Stomach (tissue), 4 donors: ENCODE measurements at regions not wholly inside any gene's neighbourhood (a gene's known extent, or its start where the extent isn't known, plus 50 kb on each side); places are given as distances from the start of the nearest gene placed in this dataset.

ENCODE experiments used
- EP300 ChIP-seq: sonication (generic); formaldehyde crosslinking; IDR thresholded peaks from one replicate; pipeline ENCODE4 v1.6.1; 2017; ENCODE audit warnings: antibody characterized with exemption
- POLR2A ChIP-seq, 4 donors: fragments of 450-650 bp; IDR thresholded peaks; one replicate each; pipeline ENCODE4 v1.6.1; 2016; ENCODE audit warnings: antibody characterized with exemption in 4 of 4, control low read depth in 2 of 4, mild to moderate bottlenecking in 1 of 4, moderate library complexity in 1 of 4
- POLR2AphosphoS5 ChIP-seq, 3 donors: sonication (generic); formaldehyde crosslinking; IDR thresholded peaks; one replicate each; pipeline ENCODE4 v1.6.1; 2016; ENCODE audit warnings: antibody characterized with exemption in 3 of 3
- TF ChIP-seq, protein P1 (sequence below), 7 experiments: fragments of 450-650 bp in 4 of 7; fragments of 200-600 bp in 3 of 7; sonication (generic) in 3 of 7; IDR thresholded peaks; one replicate each; pipeline ENCODE4 v1.5.1; 2016 to 2019; ENCODE audit warnings: antibody characterized with exemption in 7 of 7, control low read depth in 2 of 7, mild to moderate bottlenecking in 1 of 7

DNA sequence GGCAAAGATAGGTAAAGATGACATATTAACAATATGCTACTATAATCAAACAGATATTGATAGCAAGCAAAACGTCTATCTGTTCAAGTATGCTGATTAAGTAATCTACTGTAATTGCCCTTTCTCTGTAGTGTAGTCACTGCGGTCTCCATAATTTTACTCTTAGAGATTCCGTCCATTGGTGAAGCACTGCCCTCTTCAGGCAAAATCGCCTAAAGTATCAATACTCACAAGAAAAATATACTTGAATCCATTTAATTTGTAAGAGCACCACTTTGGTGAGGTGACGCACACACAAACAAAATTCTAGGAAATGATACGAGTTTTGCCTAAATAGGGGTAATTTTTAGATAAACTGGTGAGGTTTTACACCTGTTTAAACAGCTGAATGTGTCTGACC lies 434.6 kb upstream of the CHRM3 start:
- TF ChIP-seq, protein P1, sequence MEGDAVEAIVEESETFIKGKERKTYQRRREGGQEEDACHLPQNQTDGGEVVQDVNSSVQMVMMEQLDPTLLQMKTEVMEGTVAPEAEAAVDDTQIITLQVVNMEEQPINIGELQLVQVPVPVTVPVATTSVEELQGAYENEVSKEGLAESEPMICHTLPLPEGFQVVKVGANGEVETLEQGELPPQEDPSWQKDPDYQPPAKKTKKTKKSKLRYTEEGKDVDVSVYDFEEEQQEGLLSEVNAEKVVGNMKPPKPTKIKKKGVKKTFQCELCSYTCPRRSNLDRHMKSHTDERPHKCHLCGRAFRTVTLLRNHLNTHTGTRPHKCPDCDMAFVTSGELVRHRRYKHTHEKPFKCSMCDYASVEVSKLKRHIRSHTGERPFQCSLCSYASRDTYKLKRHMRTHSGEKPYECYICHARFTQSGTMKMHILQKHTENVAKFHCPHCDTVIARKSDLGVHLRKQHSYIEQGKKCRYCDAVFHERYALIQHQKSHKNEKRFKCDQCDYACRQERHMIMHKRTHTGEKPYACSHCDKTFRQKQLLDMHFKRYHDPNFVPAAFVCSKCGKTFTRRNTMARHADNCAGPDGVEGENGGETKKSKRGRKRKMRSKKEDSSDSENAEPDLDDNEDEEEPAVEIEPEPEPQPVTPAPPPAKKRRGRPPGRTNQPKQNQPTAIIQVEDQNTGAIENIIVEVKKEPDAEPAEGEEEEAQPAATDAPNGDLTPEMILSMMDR (IDR thresholded peaks at IDR 0.05), result peak in 2 of 7 experiments; percentile 22 to 36
- TF ChIP-seq POLR2A (IDR thresholded peaks at IDR 0.05), result no peak
- TF ChIP-seq POLR2AphosphoS5 (IDR thresholded peaks at IDR 0.05), result no peak
- TF ChIP-seq EP300, result no peak
